ENCODE measurements at regions not wholly inside any gene's neighbourhood (a gene's known extent, or its start where the extent isn't known, plus 50 kb on each side); places are given as distances from the start of the nearest gene placed in this dataset.

GRCh38 chr1:13927736-13928135, 227.7 kb downstream of the PRDM2 start:
- no peaks in the 10 kb centered on the region for H3K79me2 ChIP-seq (ENCODE audit: insufficient read depth, low read length)
- TF ChIP-seq, protein P1, sequence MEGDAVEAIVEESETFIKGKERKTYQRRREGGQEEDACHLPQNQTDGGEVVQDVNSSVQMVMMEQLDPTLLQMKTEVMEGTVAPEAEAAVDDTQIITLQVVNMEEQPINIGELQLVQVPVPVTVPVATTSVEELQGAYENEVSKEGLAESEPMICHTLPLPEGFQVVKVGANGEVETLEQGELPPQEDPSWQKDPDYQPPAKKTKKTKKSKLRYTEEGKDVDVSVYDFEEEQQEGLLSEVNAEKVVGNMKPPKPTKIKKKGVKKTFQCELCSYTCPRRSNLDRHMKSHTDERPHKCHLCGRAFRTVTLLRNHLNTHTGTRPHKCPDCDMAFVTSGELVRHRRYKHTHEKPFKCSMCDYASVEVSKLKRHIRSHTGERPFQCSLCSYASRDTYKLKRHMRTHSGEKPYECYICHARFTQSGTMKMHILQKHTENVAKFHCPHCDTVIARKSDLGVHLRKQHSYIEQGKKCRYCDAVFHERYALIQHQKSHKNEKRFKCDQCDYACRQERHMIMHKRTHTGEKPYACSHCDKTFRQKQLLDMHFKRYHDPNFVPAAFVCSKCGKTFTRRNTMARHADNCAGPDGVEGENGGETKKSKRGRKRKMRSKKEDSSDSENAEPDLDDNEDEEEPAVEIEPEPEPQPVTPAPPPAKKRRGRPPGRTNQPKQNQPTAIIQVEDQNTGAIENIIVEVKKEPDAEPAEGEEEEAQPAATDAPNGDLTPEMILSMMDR (IDR thresholded peaks at IDR 0.05; ENCODE audit: insufficient read depth, low read length, poor library complexity, severe bottlenecking): no peak
- no peak for TF ChIP-seq EZH2phosphoT487 (conservative IDR thresholded peaks at IDR 0.05; ENCODE audit: low read length)

GRCh38 chr1:13929313-13929712, 229.3 kb downstream of the PRDM2 start:
- Histone ChIP-seq H3K27ac (ENCODE audit: low read depth, low read length) (no peak overlapping the region), H3K9ac (ENCODE audit: low read length) (no peak overlapping the region), H3K9me3 (ENCODE audit: insufficient read depth, low read length) (no peaks in the 10 kb centered on the region), H3K27me3 (ENCODE audit: low read length) (no peaks in the 10 kb centered on the region), H3K9me2 (replicated peaks; ENCODE audit: insufficient read depth, low read length) (no peaks in the 10 kb centered on the region), H3K79me2 (ENCODE audit: insufficient read depth, low read length) (no peaks in the 10 kb centered on the region), H3K36me3 (ENCODE audit: low read length) (no peaks in the 10 kb centered on the region), H3K4me2 (ENCODE audit: low read depth, low read length, poor library complexity, severe bottlenecking) (no peak overlapping the region), H3K4me3 (ENCODE audit: insufficient read depth, low read length, poor library complexity, severe bottlenecking) (no peak overlapping the region), H3F3A (ENCODE audit: insufficient read depth) (no peaks in the 10 kb centered on the region), H2AFZ (ENCODE audit: low read depth, low read length, severe bottlenecking) (no peak overlapping the region), H4K20me1 (ENCODE audit: low read depth, low read length) (no peaks in the 10 kb centered on the region)
- TF ChIP-seq EZH2phosphoT487 (conservative IDR thresholded peaks at IDR 0.05; ENCODE audit: low read length): no peak
- TF ChIP-seq, protein P1 (IDR thresholded peaks at IDR 0.05; ENCODE audit: insufficient read depth, low read length, poor library complexity, severe bottlenecking): no peak

More at GRCh38 chr1:13927736-13928135, 227.7 kb downstream of the PRDM2 start:
- no peak overlapping the region for H3K4me3 ChIP-seq (ENCODE audit: insufficient read depth, low read length, poor library complexity, severe bottlenecking)
- no peak overlapping the region for H3K4me2 ChIP-seq (ENCODE audit: low read depth, low read length, poor library complexity, severe bottlenecking)
- no peaks in the 10 kb centered on the region for H3K9me2 ChIP-seq (replicated peaks; ENCODE audit: insufficient read depth, low read length)
- H4K20me1 ChIP-seq (ENCODE audit: low read depth, low read length): no peaks in the 10 kb centered on the region
- H3K27ac ChIP-seq (ENCODE audit: low read depth, low read length): no peak overlapping the region
- no peak overlapping the region for H3K9ac ChIP-seq (ENCODE audit: low read length)
- H3K36me3 ChIP-seq (ENCODE audit: low read length): no peaks in the 10 kb centered on the region
- H3K9me3 ChIP-seq (ENCODE audit: insufficient read depth, low read length): no peaks in the 10 kb centered on the region
- H3K27me3 ChIP-seq (ENCODE audit: low read length): no peaks in the 10 kb centered on the region
- H2AFZ ChIP-seq (ENCODE audit: low read depth, low read length, severe bottlenecking): no peak overlapping the region
- H3F3A ChIP-seq (ENCODE audit: insufficient read depth): no peaks in the 10 kb centered on the region

- H3K9me3 ChIP-seq (ENCODE audit: insufficient read depth, low read length): no peaks in the 10 kb centered on the region
- H3K27me3 ChIP-seq (ENCODE audit: low read length): no peaks in the 10 kb centered on the region
- H3K79me2 ChIP-seq (ENCODE audit: insufficient read depth, low read length): no peaks in the 10 kb centered on the region
- H3K9me2 ChIP-seq (replicated peaks; ENCODE audit: insufficient read depth, low read length): no peaks in the 10 kb centered on the region
- H2AFZ ChIP-seq (ENCODE audit: low read depth, low read length, severe bottlenecking): no peak overlapping the region
- no peak overlapping the region for H3K9ac ChIP-seq (ENCODE audit: low read length)
- H3K27ac ChIP-seq (ENCODE audit: low read depth, low read length): no peak overlapping the region
- no peaks in the 10 kb centered on the region for H3F3A ChIP-seq (ENCODE audit: insufficient read depth)
- no peak for TF ChIP-seq EZH2phosphoT487 (conservative IDR thresholded peaks at IDR 0.05; ENCODE audit: low read length)
- TF ChIP-seq, protein P1 (IDR thresholded peaks at IDR 0.05; ENCODE audit: insufficient read depth, low read length, poor library complexity, severe bottlenecking): peak; percentile 68
- no peak overlapping the region for H3K4me3 ChIP-seq (ENCODE audit: insufficient read depth, low read length, poor library complexity, severe bottlenecking)
- no peaks in the 10 kb centered on the region for H3K36me3 ChIP-seq (ENCODE audit: low read length)
- no peaks in the 10 kb centered on the region for H4K20me1 ChIP-seq (ENCODE audit: low read depth, low read length)
- H3K4me2 ChIP-seq (ENCODE audit: low read depth, low read length, poor library complexity, severe bottlenecking): no peak overlapping the region
Observed at GRCh38 chr1:13930151-13930550, 230.2 kb downstream of the PRDM2 start.

All from SU-DHL-6 (cell line).